ENCODE measurements at regions not wholly inside any gene's neighbourhood (a gene's known extent, or its start where the extent isn't known, plus 50 kb on each side); places are given as distances from the start of the nearest gene placed in this dataset.

DNA sequence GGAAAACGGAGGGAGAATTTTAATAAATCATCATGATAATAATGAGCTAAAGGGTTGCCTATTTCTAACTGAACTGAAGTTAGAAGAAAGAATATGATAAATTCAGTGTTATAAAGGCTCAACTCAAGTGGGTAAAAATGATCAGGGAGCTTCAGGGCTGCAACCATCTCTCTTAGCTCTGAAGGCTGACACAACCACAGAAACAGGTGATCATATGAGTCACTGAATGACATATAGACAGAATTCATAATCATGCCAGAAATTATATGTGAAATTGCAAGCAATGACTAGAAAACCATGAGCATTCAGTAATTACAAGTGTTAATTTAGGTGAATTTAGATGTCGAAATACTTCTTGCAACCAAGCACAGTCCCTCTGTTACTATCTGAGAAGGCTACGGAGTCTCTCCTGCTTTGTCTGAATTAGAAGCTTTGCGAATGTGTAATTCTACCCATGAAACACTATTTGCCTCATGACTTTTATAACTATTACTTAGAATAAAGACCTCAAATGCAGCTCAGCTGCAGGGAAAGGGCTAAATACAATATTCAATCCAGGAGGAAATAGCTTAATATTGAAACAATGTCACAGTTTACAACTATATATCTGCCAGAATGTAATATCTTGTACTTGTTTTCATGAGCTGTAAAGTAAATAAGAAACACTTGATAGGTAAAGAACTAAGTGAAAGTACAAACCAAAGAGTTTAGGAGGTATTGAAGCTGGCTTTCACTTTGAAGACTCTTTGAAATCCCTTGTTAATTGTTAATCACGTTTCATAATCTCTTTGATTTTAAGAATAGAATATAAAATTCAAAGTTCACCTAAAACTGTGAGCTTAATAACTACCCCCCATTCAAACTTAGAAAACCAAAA is 1972.6 kb downstream of the ARAP2 start:
- no peak overlapping the region for H3K4me3 ChIP-seq (ENCODE audit: low read depth, low read length)
- peak; percentile 1 for DNase-seq (ENCODE audit: low read depth)

GRCh38 chr4:34279011-34279410 is 1965.3 kb downstream of the ARAP2 start:
- TF ChIP-seq CTCF (conservative IDR thresholded peaks at IDR 0.05; ENCODE audit: low read depth, low read length): no peak
- H3K4me3 ChIP-seq (ENCODE audit: low read depth, low read length): no peak overlapping the region
- no peak for DNase-seq (ENCODE audit: low read depth)

More for the DNA sequence above, 1972.6 kb downstream of the ARAP2 start:
- TF ChIP-seq CTCF (conservative IDR thresholded peaks at IDR 0.05; ENCODE audit: low read depth, low read length): no peak

- H3K4me3 ChIP-seq (ENCODE audit: low read depth, low read length): no peak overlapping the region
- DNase-seq (ENCODE audit: low read depth): no peak
- no peak for TF ChIP-seq CTCF (conservative IDR thresholded peaks at IDR 0.05; ENCODE audit: low read depth, low read length)
Measured at GRCh38 chr4:34280131-34280530, 1964.2 kb downstream of the ARAP2 start.

DNA sequence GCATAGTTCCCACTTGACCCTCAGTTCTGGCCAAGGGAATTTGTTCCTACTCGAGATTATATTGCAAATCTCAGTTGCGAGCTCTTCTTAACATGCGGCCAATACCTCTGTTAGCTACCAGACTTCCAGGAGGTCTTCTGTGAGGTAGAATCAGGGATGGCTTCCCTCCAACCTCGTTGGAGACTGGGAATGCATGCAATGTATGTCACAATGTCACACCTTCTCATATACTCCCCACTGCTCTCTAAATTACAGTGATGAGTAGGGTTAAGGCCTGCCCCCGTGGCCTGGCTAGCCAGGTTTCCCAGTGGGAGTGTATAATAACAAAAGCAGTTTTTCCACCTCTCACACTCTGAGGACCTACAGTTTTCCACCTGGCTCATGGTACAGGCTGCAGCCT is 1962.5 kb downstream of the ARAP2 start:
- no peak overlapping the region for H3K4me3 ChIP-seq (ENCODE audit: low read depth, low read length)
- no peak for DNase-seq (ENCODE audit: low read depth)
- no peak for TF ChIP-seq CTCF (conservative IDR thresholded peaks at IDR 0.05; ENCODE audit: low read depth, low read length)

- no peak for TF ChIP-seq CTCF (conservative IDR thresholded peaks at IDR 0.05; ENCODE audit: low read depth, low read length)
- DNase-seq (ENCODE audit: low read depth): no peak
- no peak overlapping the region for H3K4me3 ChIP-seq (ENCODE audit: low read depth, low read length)
Measured at GRCh38 chr4:34289489-34289888, 1954.8 kb downstream of the ARAP2 start.

DNA sequence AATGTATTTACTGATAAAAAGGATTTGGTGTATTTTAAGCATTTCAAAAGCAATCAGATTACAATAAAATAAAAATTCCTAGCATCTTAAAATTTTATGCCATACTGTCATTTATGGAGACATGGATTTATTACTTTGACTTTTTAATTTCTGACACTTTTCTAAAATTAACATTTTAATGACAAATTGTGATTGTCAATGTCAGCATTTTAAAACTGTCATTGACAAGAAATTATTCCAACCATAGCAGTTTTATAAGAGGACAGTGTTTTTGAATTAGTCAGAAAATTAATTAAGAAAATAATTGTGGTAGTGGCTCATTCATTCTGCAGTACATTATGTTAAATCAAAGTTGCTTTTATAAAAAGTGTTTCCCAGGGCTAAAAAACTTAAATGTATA is 1954.4 kb downstream of the ARAP2 start:
- DNase-seq (ENCODE audit: low read depth): no peak
- no peak for TF ChIP-seq CTCF (conservative IDR thresholded peaks at IDR 0.05; ENCODE audit: low read depth, low read length)

GRCh38 chr4:34293459-34293858 is 1950.9 kb downstream of the ARAP2 start:
- no peak for DNase-seq (ENCODE audit: low read depth)
- no peak for TF ChIP-seq CTCF (conservative IDR thresholded peaks at IDR 0.05; ENCODE audit: low read depth, low read length)
- H3K4me3 ChIP-seq (ENCODE audit: low read depth, low read length): no peak overlapping the region

More for the DNA sequence above, 1954.4 kb downstream of the ARAP2 start:
- no peak overlapping the region for H3K4me3 ChIP-seq (ENCODE audit: low read depth, low read length)
